ENCODE measurements at regions not wholly inside any gene's neighbourhood (a gene's known extent, or its start where the extent isn't known, plus 50 kb on each side); places are given as distances from the start of the nearest gene placed in this dataset.
"Not testable (repeated sequence)": the region's sequence is repeated elsewhere in the genome, so short reads cannot be mapped to it uniquely, and the experiment has no call there.

GRCh38 chr2:57372237-57372984 is 674.2 kb upstream of the VRK2 start:
- no peak for DNase-seq

GRCh38 chr2:57373530-57373929 is 673.1 kb upstream of the VRK2 start:
- no peak for DNase-seq

DNA sequence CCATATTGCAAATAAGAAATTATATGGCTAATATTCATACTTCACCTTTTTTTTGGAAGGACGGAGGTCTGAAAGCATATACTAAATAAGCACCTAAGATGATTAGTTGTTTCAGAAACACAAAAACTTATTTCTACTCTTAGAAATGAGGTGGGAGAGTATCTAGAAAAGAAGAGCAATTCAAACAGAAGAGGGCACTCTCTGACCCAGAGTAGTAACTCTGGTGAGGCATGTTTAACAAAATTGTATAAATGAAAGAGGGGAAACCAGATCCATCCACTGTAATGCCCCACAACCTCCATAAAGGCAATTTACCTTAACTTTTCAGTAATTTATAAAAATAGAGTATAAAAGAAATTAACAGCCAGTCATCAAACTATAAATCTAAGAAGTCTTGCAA is 669.6 kb upstream of the VRK2 start:
- DNase-seq = no peak

DNA sequence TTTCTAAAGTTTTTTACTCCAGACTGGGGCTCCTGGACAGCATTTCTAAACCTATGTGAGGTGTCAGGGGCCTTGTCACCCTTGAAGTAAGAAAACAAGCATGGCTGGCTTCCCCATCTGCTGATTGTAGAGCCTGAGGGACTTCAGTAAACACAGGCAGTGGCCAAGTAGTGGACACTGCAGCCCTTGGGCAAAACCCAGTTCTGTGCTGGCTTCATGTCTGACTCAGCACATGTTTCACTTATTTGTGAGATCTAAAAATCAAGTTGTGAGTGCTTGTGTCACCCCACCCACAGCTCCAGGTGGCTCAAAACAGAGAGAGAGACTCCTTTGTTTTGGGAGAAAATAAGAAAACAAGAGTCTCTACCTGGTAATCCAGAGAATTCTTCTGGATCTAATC is 660.3 kb upstream of the VRK2 start:
- DNase-seq = no peak

GRCh38 chr2:57396355-57397098 is 650.1 kb upstream of the VRK2 start:
- no peak for DNase-seq

DNA sequence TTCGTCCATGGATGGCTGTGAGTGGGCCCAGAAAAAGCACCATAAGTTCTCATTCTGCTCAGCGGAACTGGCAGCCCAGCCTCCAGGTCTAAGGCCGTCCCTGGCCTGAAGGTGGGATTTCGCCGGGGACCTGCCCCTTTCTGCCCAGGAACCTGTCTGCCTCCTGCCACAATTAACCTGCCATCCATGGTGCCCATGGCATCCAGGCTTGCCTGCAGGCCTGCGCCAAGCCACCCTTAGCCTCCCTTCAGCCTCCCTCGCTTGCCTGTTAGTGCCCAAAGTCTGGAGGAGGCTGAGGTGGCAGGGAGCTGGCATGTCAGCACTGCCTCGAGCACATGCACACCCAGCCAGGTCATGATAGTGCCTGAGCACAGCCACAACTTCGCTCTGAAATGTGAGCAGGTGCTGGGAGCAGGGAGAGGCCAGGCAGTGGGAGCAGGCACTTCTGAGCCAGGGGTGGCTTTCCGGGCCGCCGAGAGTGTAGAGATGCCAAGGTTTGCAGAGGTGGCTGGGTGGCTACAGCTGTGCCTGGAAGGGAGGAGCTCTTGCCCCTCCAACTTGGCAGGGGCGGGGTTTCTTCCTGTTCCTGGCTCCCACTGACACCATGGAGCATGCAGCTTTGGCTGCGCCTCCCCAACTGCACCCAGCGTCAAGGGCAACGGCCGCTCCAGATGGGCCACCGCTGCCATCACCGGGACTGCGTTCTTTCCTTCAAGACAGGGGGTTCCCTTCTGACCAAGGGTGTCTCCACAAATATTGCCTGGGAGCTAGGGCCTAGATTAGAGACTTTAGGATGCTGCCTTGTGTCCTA is 648.9 kb upstream of the VRK2 start:
- no peak for DNase-seq

DNA sequence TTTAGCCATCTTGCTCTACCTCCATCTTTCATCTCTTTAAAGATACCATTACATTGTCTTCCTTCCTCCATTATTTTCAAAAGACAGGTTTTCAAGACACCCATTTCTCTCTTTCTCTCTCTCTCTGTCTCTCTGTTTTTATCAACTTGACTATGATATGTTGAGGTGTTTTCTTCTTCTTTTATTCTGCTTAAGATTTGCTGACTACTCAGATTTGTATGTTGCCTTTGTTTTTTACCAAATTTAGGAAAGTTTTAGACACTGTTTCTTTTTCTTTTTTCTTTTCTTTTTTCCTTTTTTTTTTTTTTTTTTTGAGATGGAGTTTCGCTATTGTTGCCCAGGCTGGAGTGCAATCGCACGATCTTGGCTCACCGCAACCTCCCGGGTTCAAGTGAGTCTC is 647.5 kb upstream of the VRK2 start:
- DNase-seq = no peak

DNA sequence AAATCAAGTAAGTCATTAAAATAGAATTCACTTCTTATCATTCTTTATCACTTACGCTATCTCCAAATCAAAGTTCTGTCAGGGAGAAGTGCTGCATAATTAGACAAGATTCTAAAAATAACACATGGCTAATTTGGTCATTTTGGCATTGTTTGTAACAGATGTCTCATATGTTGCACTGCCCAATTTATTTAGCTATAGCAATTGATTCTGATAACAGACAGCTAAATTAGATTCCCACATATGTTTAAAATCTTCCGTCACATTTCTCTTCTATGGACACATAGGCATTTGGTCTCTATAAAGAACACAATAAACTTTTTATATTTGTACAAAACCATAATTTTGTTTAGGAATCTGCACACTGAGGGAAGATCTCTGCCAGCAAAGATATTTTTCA is 644.5 kb upstream of the VRK2 start:
- DNase-seq = no peak

DNA sequence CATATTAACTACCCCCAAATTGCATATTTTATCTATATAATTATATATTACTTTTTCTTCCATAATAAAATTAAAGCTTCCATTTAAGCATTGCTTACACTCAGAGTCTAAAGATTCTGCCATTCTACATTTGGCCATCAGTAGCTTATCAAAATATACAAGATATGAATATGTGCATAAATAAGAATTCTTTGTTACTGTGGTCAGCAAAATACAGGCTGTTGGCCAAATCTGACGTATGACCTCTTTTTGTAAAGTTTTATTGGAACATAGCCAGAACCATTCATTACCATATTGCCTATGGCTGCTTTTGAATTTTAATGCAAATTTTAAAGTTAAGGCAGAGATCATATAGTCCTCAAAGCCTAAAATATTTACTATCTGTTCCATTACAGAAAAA is 643.9 kb upstream of the VRK2 start:
- no peak for DNase-seq

DNA sequence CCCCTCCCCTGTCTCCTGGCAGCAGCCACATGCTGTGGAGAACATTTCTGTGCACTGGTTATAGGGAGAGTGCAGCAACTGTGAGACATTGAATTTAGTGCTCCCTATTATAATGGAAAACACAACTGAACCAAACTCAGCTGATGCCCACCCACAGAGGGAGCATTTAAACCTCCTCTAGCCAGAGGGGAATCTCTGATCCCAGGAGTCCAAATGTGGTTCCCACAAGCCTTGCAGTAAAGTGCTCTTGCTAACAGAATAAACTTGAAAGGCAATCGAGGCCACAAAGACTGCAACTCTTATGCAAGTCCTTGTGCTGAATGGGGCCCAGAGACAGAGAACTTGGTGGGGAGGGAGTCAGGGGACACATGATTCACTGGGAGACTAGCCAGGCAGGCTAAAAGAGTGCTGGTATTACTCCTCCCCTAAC is 638.8 kb upstream of the VRK2 start:
- no peak for DNase-seq

GRCh38 chr2:57408587-57408986 is 638.0 kb upstream of the VRK2 start:
- no peak for DNase-seq

GRCh38 chr2:57417007-57417406 is 629.6 kb upstream of the VRK2 start:
- no peak for DNase-seq

- DNase-seq = not testable (repeated sequence)
Measured at GRCh38 chr2:57418859-57419346, 627.7 kb upstream of the VRK2 start.

DNA sequence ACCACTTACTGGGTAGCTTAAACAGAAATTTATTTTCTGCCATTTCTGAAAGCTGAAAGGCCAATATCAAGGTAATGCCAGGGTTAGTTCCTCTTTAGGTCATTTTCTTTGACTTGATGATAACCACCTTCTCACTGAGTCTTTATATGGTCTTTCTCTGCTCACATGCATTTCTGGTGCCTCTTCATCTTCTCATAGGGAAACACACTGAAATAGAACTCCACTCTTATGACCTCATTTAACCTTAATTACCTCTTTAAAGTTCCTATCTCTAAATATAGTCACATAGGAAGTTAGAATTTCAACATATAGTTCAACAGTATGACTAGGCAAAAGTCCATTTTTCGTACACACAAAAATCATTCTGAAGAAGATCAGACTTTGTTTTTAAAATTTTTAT is 616.8 kb upstream of the VRK2 start:
- DNase-seq = no peak

DNA sequence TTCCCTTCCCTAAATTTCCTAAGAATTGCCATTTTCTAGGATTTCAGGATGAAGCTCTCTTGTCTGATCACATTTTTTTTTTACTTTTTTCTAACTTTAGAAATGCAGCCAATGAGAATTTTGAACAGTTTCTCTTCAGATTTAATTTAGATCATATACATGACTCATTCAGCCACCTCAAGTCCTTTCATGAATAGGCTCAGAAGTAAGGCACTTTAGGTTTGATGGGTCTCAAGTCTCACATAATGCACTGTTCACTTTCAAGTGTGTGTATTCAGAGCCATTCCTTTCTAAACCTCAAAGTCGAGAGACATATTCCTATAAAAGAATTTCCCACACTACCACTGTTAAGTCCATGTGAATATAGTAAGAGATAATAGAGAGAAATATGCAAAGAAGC is 614.1 kb upstream of the VRK2 start:
- no peak for DNase-seq

DNA sequence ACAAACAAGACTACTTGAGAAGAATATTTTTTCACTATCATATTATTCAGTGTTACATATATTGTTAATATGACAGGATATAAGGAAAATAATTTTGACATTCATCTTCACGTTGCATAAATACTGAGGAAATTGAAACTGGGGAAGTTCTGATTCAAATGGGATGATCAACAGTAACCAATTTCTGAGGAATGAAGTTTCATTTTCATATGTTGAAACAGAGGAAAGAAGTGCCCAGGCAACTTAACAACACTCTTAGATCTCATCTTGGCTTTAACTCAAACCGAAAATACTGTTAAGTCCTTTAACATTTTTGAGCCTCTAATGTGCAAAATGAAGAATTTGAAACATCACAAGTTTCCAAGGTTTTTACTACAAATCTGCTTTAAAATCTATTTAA is 612.2 kb upstream of the VRK2 start:
- no peak for DNase-seq

DNA sequence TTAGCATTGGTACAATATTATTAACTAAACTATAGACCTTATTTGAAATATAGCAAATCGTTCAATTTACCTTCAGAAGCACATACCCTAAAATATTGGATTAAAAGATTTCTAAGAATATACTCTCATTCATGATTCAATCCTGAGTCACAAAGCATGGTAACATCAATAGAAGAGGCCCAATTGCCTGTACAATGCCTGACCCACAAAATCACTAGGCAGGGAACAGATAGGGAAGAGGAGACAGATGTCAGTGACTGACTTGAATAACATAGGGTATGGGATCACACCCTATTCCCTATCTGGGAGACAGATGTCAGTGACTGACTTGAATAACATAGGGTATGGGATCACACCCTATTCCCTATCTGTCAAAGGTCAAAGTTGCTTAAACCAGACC is 611.6 kb upstream of the VRK2 start:
- no peak for DNase-seq

- no peak for DNase-seq
Measured at GRCh38 chr2:57437077-57437476, 609.5 kb upstream of the VRK2 start.

DNA sequence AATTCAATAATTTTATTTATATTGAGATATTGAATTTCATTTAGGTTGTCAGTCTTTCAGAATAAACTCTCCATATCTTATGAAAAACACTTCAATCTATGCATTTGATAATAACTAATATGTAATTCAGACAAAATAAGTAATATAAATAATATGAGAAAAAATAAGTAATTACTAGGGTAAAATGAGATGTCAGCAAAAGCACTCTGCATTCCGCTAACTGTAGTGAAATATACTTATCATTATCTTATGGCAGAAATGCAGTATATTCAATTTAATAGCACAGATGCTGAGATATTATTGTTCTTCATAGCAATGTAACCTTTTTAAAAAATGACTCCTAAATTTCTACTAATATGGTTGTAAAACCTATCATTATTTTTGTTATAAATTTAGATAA is 606.2 kb upstream of the VRK2 start:
- DNase-seq = no peak

DNA sequence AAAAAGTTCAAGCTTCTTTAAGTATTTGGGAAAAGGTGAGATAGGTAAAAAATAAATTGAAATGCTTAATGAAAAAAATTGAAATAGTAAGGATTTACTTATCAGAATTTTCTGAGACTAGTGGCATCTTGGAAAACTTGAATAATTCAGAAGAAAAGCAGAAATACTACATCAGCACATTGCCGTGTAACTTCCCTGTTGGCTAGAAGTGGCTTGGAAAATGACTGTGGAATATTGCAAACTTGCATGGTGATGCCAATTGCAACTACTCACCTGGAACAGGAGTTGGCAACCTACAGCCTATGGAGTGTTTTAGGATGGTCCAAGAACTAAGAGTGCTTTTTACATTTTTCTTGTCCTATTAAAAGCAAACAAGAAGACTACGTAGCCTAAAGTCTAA is 603.5 kb upstream of the VRK2 start:
- DNase-seq = no peak

DNA sequence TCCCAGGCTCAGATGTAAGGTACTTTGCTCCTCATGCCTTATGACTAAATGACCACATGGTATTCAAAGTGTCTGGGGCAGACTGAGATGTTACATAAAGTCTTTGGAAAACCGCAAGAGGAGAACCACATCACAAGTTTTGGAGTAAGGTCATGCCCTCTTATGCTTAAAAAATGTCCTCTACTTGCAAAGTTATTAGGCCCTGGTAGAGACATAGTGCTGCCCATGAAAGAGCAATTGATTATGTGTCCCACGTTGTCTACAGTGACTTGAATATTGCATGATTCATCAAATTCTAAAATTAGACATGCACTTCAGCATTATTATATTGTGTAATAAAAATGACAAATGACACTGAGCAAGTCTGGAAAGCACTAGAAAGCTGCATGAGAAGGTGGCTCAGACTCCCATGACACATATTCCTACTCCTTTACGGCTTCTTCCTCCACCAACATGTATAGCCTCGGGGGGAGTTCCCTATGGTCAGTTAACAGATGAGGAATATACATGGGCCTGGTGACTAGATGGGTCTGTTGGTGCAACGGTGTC is 602.6 kb upstream of the VRK2 start:
- DNase-seq = no peak

GRCh38 chr2:57444752-57445430 is 601.7 kb upstream of the VRK2 start:
- DNase-seq = no peak

DNA sequence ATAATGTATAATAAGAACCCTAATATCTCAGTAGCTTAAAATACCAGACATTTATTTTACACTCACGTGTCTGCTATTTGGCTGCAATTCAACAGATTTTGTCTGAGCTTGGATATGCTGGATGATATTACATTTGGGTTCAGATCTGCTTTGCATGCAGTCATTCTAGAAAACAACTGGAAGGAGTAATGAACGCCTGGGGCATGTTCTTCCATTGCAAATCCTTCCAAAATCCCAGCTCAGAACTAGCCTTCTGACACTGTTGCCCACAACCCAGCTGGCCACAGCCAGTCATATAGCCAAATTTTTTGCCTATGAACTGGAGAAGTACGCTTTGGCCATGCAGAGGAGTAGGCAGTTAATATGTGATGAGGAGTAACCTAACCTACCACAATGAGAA is 597.8 kb upstream of the VRK2 start:
- DNase-seq = no peak
